C4-2B (cell line): ENCODE measurements at regions not wholly inside any gene's neighbourhood (a gene's known extent, or its start where the extent isn't known, plus 50 kb on each side); places are given as distances from the start of the nearest gene placed in this dataset.
"Not testable (repeated sequence)": the region's sequence is repeated elsewhere in the genome, so short reads cannot be mapped to it uniquely, and the experiment has no call there.

Experiments used
- H3K27ac ChIP-seq: fragments of 450-650 bp; 2 replicates; pipeline ENCODE4 v1.5.1; 2017
- ZFX ChIP-seq: fragments of 450-650 bp; IDR thresholded peaks from 2 replicates; pipeline ENCODE4 v1.6.1; 2017
- TF ChIP-seq, protein P1 (sequence below): fragments of 450-650 bp; conservative IDR thresholded peaks from 2 replicates; pipeline ENCODE4 v1.5.1; 2017; ENCODE audit warnings: mild to moderate bottlenecking

DNA sequence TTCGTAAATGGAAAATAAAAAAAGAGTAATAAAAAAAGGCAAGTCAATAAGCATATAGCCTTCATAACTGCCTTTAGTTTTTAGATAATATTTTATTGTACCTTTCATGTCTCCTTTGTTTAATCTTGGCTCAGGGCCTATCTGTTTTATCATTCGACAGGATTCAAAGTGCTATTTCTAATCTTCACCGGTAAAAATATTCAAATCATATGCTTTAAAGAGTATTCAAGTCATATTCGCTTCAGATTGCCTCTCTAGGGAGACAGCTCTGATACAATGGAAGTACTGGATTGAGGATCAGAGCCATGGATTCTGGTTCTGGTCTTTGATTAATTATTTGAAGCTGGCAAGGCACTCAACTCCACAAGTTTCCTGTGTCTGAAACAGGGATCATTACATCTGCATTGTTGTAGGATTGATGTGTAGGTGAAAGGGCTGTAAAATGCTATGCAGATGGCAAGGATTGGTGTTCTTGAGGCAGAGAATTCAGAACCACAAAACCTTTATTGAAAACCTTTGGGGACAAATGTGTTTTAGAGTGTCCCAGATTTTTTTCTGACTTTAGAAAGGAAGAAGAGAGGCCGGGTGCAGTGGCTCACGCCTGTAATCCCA is 84.3 kb upstream of the RAPH1 start:
- H3K27ac ChIP-seq = no peak overlapping the region
- no peak for TF ChIP-seq ZFX
- TF ChIP-seq, protein P1, sequence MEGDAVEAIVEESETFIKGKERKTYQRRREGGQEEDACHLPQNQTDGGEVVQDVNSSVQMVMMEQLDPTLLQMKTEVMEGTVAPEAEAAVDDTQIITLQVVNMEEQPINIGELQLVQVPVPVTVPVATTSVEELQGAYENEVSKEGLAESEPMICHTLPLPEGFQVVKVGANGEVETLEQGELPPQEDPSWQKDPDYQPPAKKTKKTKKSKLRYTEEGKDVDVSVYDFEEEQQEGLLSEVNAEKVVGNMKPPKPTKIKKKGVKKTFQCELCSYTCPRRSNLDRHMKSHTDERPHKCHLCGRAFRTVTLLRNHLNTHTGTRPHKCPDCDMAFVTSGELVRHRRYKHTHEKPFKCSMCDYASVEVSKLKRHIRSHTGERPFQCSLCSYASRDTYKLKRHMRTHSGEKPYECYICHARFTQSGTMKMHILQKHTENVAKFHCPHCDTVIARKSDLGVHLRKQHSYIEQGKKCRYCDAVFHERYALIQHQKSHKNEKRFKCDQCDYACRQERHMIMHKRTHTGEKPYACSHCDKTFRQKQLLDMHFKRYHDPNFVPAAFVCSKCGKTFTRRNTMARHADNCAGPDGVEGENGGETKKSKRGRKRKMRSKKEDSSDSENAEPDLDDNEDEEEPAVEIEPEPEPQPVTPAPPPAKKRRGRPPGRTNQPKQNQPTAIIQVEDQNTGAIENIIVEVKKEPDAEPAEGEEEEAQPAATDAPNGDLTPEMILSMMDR = no peak

- no peak overlapping the region for H3K27ac ChIP-seq
- no peak for TF ChIP-seq ZFX
- TF ChIP-seq, protein P1 = no peak
Observed at GRCh38 chr2:203621981-203622515, 84.4 kb upstream of the CD28 start.

DNA sequence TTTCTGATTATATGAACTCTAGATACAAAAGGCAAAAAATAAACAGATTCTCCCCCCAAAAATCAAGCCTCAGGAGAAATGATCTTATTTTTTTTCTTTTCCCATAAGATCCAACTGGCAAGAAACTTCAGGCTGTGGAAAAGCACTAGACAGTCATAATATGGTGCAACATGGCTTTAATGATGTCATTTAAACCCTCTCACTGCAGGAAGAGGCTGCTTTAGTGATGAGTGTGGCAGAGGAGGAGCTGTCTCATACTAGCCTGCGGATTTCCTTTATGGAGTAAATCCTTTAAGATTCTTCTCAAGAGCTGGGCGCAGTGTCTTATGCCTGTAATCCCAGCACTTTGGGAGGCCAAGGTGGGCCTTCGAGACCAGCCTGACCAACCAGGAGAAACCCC is 83.3 kb upstream of the CD28 start:
- TF ChIP-seq, protein P1 = no peak
- no peak for TF ChIP-seq ZFX
- H3K27ac ChIP-seq = no peak overlapping the region

- H3K27ac ChIP-seq = no peak overlapping the region
Observed at GRCh38 chr2:203623661-203624060, 82.8 kb upstream of the CD28 start.

DNA sequence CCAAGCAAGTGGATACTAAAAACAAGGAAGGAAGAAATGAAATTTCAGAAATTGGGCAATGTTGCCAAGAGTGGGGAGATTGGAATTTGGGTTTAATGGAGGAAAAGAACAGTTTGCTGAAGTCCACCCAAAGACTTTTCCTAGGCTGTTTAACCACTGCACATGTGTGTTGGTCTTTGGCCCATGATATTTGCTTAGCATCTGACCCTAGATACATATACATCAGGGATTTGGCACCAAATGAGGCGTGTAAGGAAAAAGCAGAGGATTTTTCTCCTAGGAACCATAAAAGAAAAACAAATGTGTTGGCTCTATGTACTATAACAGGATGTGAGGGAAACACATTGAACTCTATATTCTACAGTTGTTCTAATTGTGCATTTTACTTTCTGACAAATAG is 80.7 kb upstream of the CD28 start:
- no peak overlapping the region for H3K27ac ChIP-seq

More at GRCh38 chr2:203623661-203624060, 82.8 kb upstream of the CD28 start:
- TF ChIP-seq, protein P1 = no peak
- TF ChIP-seq ZFX = no peak

DNA sequence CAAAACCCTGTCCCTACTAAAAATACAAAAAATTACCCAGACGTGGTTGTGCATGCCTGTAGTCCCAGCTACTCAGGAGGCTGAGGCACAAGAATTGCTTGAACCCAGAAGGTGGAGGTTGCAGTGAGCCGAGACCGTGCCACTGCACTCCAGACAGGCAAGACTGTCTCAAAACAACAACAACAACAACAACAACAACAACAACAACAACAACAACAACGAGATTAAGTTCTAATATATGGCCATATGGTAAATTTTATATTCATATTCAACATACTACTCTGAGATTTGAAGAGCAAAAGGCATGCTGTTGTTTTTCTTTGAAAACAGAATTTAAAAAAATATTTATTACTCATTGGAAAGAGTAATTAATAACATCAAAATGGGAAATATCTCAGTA is 80.2 kb upstream of the CD28 start:
- H3K27ac ChIP-seq = not testable (repeated sequence)

More for the DNA sequence above, 80.7 kb upstream of the CD28 start:
- TF ChIP-seq ZFX = no peak
- TF ChIP-seq, protein P1 = no peak

GRCh38 chr2:203626952-203627681 is 79.3 kb upstream of the CD28 start:
- TF ChIP-seq, protein P1 = no peak
- no peak for TF ChIP-seq ZFX
- no peak overlapping the region for H3K27ac ChIP-seq
